ENCODE measurements at regions not wholly inside any gene's neighbourhood (a gene's known extent, or its start where the extent isn't known, plus 50 kb on each side); places are given as distances from the start of the nearest gene placed in this dataset.

DNA sequence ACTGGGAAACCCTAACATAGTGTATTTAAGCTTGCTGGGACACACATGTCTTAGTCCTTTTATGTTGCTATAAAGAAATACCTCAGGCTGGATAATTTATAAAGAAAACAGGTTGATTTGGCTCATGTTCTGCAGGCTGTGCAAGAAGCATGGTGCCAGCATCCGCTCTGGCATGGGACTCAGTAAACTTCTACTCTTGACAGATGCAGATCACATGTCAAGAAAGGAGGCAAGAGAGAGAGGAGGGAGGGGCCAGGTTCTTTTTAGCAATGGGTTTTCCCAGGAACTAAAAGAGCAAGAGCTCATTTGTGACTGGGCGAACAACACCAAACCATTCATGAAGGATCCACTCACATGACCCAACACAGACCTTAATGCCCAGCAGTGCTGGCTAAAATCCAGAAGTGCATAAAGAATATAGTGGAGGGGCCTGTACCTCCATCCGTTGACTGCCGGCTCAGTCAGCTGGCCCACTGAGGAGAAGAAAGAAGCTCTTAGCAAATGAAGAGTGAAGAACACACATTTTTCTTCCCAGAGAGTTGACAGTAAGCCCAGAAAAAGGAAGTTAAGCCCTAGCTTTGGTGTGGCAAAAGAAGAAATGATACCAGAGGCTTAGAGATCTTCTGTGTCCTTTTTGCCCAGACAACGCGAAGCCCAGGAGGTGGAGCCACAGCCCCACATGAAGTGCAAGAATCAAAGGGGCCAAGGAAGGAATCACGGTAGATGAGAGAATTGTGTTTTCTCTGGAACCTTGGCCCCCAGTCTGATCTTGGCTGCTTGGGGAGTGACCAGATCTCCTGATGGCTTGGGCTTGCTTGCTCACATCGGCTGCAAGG lies 183.5 kb upstream of the FAM98A start:
- Histone ChIP-seq H3K27me3 (ENCODE audit: control insufficient read depth in 5 of 5, insufficient read depth in 4 of 5, low read length in 5 of 5) (no peaks in the 10 kb centered on the region), H3K4me1 (ENCODE audit: control insufficient read depth in 5 of 5, insufficient read depth in 5 of 5, low read length in 5 of 5) (no peaks in the 10 kb centered on the region), H3K36me3 (ENCODE audit: control insufficient read depth in 5 of 5, insufficient read depth in 5 of 5, low read length in 5 of 5) (no peaks in the 10 kb centered on the region), H3K27ac (ENCODE audit: low read depth, low read length) (no peak overlapping the region), H3K9me3 (ENCODE audit: control insufficient read depth in 5 of 5, low read length in 5 of 5) (no peaks in the 10 kb centered on the region), H3K4me3 (ENCODE audit: low read depth in 1 of 5, low read length in 5 of 5) (no peak overlapping the region), H3K9ac (ENCODE audit: low read length in 5 of 5) (no peak overlapping the region)

DNA sequence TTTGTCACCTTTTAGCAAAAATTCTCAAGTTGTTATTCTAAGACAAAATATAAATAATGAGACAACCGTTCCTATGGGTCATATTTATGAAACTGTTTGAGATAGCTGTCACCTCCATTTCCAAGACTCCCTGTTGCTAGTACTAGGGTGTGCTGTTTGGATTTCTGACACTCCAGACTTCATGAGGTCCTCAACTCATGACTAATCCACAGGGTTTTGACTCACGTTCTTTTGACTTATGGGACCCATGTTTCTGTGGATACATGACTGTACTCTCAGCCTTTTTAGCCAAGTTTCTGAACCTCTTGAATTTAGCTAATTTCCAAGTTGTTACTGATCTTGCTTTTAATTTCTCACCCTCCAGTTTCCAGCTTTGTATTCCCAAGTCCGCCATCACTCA lies 178.7 kb upstream of the FAM98A start:
- Histone ChIP-seq H3K9ac (ENCODE audit: low read length in 5 of 5) (no peak overlapping the region), H3K4me3 (ENCODE audit: low read depth in 1 of 5, low read length in 5 of 5) (no peak overlapping the region), H3K36me3 (ENCODE audit: control insufficient read depth in 5 of 5, insufficient read depth in 5 of 5, low read length in 5 of 5) (no peaks in the 10 kb centered on the region), H3K27ac (ENCODE audit: low read depth, low read length) (no peak overlapping the region), H3K27me3 (ENCODE audit: control insufficient read depth in 5 of 5, insufficient read depth in 4 of 5, low read length in 5 of 5) (no peaks in the 10 kb centered on the region), H3K9me3 (ENCODE audit: control insufficient read depth in 5 of 5, low read length in 5 of 5) (peaks cover 0 to 2% (median 0%) of the 10 kb centered on the region in 5 donors), H3K4me1 (ENCODE audit: control insufficient read depth in 5 of 5, insufficient read depth in 5 of 5, low read length in 5 of 5) (no peaks in the 10 kb centered on the region)

DNA sequence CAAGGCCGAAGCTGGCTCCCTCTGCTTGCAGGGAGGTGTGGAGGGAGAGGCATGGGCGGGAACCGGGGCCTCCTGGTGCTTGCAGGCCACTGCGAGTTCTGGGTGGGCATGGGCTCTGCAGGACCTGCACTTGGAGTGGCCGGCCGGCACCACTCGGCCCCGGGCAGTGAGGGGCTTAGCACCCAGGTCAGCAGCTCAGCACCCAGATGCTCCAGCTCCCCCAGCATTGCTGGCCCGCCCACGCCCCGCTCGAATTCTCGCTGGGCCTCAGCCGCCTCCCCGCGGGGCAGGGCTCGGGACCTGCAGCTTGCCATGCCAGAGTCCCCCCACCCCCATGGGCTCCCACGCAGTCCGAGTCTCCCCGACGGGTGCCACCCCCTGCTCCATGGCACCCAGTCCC lies 176.2 kb upstream of the FAM98A start:
- H3K4me1 ChIP-seq (ENCODE audit: control insufficient read depth in 5 of 5, insufficient read depth in 5 of 5, low read length in 5 of 5): no peaks in the 10 kb centered on the region
- H3K9me3 ChIP-seq (ENCODE audit: control insufficient read depth in 5 of 5, low read length in 5 of 5): peaks cover 0 to 2% (median 0%) of the 10 kb centered on the region in 5 donors
- no peak overlapping the region for H3K4me3 ChIP-seq (ENCODE audit: low read depth in 1 of 5, low read length in 5 of 5)
- H3K27ac ChIP-seq (ENCODE audit: low read depth, low read length): no peak overlapping the region
- no peaks in the 10 kb centered on the region for H3K36me3 ChIP-seq (ENCODE audit: control insufficient read depth in 5 of 5, insufficient read depth in 5 of 5, low read length in 5 of 5)
- no peak overlapping the region for H3K9ac ChIP-seq (ENCODE audit: low read length in 5 of 5)
- no peaks in the 10 kb centered on the region for H3K27me3 ChIP-seq (ENCODE audit: control insufficient read depth in 5 of 5, insufficient read depth in 4 of 5, low read length in 5 of 5)

DNA sequence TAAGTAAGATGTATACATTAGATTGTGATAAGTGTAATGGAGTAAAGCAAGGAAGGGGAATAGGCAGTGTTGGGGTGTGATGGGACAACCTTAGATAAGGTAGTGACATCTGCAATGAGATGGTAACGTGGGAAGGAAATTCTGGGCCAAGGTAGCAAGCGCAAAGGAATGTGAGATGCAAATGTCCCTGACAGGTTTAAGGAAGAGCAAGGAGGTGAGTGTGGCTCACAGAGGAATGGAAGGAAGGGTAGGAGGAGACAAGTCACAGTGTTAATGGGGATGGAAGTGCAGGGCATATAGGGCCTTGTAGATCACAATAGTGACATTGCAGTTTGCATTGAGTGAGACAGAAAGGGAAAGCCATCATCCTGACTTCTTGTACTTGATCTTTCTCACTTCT lies 170.9 kb upstream of the FAM98A start:
- Histone ChIP-seq H3K9me3 (ENCODE audit: control insufficient read depth in 5 of 5, low read length in 5 of 5) (peaks cover 0 to under 1% (median 0%) of the 10 kb centered on the region in 5 donors), H3K36me3 (ENCODE audit: control insufficient read depth in 5 of 5, insufficient read depth in 5 of 5, low read length in 5 of 5) (no peaks in the 10 kb centered on the region), H3K4me1 (ENCODE audit: control insufficient read depth in 5 of 5, insufficient read depth in 5 of 5, low read length in 5 of 5) (no peaks in the 10 kb centered on the region), H3K27me3 (ENCODE audit: control insufficient read depth in 5 of 5, insufficient read depth in 4 of 5, low read length in 5 of 5) (no peaks in the 10 kb centered on the region), H3K4me3 (ENCODE audit: low read depth in 1 of 5, low read length in 5 of 5) (no peak overlapping the region), H3K27ac (ENCODE audit: low read depth, low read length) (no peak overlapping the region), H3K9ac (ENCODE audit: low read length in 5 of 5) (no peak overlapping the region)

DNA sequence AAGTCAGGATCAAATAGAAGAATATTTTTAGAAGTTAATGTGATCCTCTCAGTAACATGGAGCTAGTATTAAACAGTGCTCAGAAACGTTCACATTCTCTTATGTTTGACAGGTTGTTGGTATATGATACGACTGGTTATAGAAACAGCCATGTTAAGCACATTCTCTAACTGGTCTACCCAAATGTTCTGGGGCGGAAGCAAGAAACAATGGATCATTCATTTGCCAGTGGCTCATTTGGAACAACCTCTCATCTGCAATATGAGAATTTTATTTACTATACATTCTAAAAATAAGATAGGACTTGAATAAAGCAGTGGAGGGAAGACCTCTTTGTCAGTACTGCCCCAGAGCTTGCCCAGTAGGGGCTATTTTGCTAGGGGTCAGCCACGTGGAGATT lies 167.1 kb upstream of the FAM98A start:
- no peaks in the 10 kb centered on the region for H3K9me3 ChIP-seq (ENCODE audit: control insufficient read depth in 5 of 5, low read length in 5 of 5)
- H3K4me1 ChIP-seq (ENCODE audit: control insufficient read depth in 5 of 5, insufficient read depth in 5 of 5, low read length in 5 of 5): no peaks in the 10 kb centered on the region
- H3K27ac ChIP-seq (ENCODE audit: low read depth, low read length): no peak overlapping the region
- H3K4me3 ChIP-seq (ENCODE audit: low read depth in 1 of 5, low read length in 5 of 5): no peak overlapping the region
- no peaks in the 10 kb centered on the region for H3K36me3 ChIP-seq (ENCODE audit: control insufficient read depth in 5 of 5, insufficient read depth in 5 of 5, low read length in 5 of 5)
- H3K9ac ChIP-seq (ENCODE audit: low read length in 5 of 5): no peak overlapping the region
- no peaks in the 10 kb centered on the region for H3K27me3 ChIP-seq (ENCODE audit: control insufficient read depth in 5 of 5, insufficient read depth in 4 of 5, low read length in 5 of 5)

DNA sequence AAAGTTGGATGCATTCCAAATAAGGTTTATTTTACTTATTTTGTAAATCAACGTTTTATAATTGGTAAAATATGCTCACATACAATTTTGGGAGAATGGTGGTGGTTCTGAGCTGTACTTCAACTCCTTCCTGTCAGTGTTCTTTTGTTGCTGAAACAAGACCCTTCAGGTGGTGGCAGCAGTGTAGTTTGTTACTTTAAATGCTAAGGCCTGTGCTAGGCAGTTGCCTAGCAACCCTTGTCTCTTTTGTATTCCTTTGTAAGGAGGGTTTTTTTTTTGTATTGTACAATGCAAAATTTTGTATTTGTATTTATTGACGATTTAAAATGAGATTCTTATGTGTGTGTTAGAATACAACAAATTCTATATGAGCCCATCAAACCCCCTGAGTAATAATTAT lies 166.0 kb upstream of the FAM98A start:
- Histone ChIP-seq H3K4me1 (ENCODE audit: control insufficient read depth in 5 of 5, insufficient read depth in 5 of 5, low read length in 5 of 5) (no peaks in the 10 kb centered on the region), H3K9ac (ENCODE audit: low read length in 5 of 5) (no peak overlapping the region), H3K4me3 (ENCODE audit: low read depth in 1 of 5, low read length in 5 of 5) (no peak overlapping the region), H3K36me3 (ENCODE audit: control insufficient read depth in 5 of 5, insufficient read depth in 5 of 5, low read length in 5 of 5) (no peaks in the 10 kb centered on the region), H3K27me3 (ENCODE audit: control insufficient read depth in 5 of 5, insufficient read depth in 4 of 5, low read length in 5 of 5) (no peaks in the 10 kb centered on the region), H3K27ac (ENCODE audit: low read depth, low read length) (no peak overlapping the region), H3K9me3 (ENCODE audit: control insufficient read depth in 5 of 5, low read length in 5 of 5) (no peaks in the 10 kb centered on the region)

DNA sequence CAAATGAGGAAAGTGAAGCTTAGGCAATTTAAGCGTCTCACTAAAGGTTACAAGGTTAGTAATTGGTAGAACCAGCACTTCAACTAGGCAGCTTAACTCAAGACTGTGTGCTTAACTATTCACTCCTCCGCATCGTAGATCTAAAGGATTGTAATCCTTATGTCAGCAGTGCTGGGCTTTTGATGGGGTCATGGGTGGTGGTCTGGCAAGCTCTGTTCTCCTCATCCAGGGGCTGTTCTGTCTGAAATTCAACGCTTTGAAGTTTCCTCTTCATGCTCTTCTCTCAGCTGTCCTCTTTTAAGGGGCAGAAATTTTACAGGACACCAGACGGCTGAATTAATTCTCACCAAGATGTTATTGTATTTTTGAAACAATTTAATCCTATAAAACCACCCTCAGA lies 165.5 kb upstream of the FAM98A start:
- H3K27ac ChIP-seq (ENCODE audit: low read depth, low read length): no peak overlapping the region
- no peaks in the 10 kb centered on the region for H3K9me3 ChIP-seq (ENCODE audit: control insufficient read depth in 5 of 5, low read length in 5 of 5)
- no peak overlapping the region for H3K4me3 ChIP-seq (ENCODE audit: low read depth in 1 of 5, low read length in 5 of 5)
- H3K9ac ChIP-seq (ENCODE audit: low read length in 5 of 5): no peak overlapping the region
- no peaks in the 10 kb centered on the region for H3K27me3 ChIP-seq (ENCODE audit: control insufficient read depth in 5 of 5, insufficient read depth in 4 of 5, low read length in 5 of 5)
- no peaks in the 10 kb centered on the region for H3K36me3 ChIP-seq (ENCODE audit: control insufficient read depth in 5 of 5, insufficient read depth in 5 of 5, low read length in 5 of 5)
- H3K4me1 ChIP-seq (ENCODE audit: control insufficient read depth in 5 of 5, insufficient read depth in 5 of 5, low read length in 5 of 5): no peaks in the 10 kb centered on the region

DNA sequence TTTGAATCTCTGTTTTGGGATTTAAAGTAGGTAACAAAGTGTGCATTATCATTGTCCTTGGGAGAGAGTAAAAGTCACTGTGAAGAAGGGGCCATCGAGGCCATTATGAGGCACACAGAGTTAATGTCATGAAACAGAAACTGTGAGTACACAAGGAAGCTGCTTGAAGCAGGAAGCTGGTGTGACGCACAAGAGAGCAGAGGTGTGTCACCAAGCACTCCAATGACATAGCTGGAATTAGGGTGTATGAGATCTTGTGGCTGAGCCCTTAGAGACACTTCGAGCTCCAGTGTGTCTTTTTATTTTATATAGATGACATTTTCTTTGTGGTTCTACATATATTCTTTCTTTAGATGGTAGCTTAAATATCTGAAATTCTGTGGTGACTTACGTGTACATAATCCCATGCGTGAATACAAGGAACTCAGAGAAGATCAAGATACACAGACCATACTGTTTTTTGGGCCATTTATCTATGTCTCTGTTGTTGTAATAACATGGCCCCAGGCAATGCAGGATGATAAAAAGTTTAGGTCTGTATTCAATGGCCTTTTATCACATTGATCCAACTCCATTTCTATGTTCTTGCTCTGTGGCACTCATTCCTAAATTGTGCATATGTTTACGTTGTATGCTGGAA lies 164.7 kb upstream of the FAM98A start:
- Histone ChIP-seq H3K4me1 (ENCODE audit: control insufficient read depth in 5 of 5, insufficient read depth in 5 of 5, low read length in 5 of 5) (no peaks in the 10 kb centered on the region), H3K9me3 (ENCODE audit: control insufficient read depth in 5 of 5, low read length in 5 of 5) (peaks cover 0 to 4% (median 3%) of the 10 kb centered on the region in 5 donors), H3K27ac (ENCODE audit: low read depth, low read length) (no peak overlapping the region)

DNA sequence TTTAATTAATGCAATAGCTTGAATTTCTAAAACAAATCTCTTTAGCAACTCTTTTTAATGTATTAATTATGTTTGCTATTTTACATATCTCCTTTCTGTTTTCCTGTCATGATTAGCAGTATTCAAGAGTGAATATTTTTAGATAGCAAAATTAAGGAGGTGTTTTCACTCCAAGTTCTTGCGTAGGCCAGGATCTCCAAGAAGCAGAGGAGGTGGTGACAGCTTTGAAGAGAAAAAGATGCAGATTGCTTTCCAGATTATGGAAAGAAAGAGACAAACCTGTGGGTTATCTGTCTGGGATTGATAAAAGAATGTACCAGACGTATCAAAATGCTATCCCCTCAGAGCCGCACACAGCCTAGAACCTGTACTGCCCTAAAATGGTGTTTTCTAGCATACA lies 163.5 kb upstream of the FAM98A start:
- Histone ChIP-seq H3K27me3 (ENCODE audit: control insufficient read depth in 5 of 5, insufficient read depth in 4 of 5, low read length in 5 of 5) (no peaks in the 10 kb centered on the region), H3K27ac (ENCODE audit: low read depth, low read length) (no peak overlapping the region), H3K4me3 (ENCODE audit: low read depth in 1 of 5, low read length in 5 of 5) (no peak overlapping the region), H3K36me3 (ENCODE audit: control insufficient read depth in 5 of 5, insufficient read depth in 5 of 5, low read length in 5 of 5) (no peaks in the 10 kb centered on the region), H3K4me1 (ENCODE audit: control insufficient read depth in 5 of 5, insufficient read depth in 5 of 5, low read length in 5 of 5) (no peaks in the 10 kb centered on the region), H3K9ac (ENCODE audit: low read length in 5 of 5) (no peak overlapping the region), H3K9me3 (ENCODE audit: control insufficient read depth in 5 of 5, low read length in 5 of 5) (peaks cover 0 to 4% (median 3%) of the 10 kb centered on the region in 5 donors)

More for the DNA sequence above, 164.7 kb upstream of the FAM98A start:
- Histone ChIP-seq H3K9ac (ENCODE audit: low read length in 5 of 5) (no peak overlapping the region), H3K27me3 (ENCODE audit: control insufficient read depth in 5 of 5, insufficient read depth in 4 of 5, low read length in 5 of 5) (no peaks in the 10 kb centered on the region), H3K36me3 (ENCODE audit: control insufficient read depth in 5 of 5, insufficient read depth in 5 of 5, low read length in 5 of 5) (no peaks in the 10 kb centered on the region), H3K4me3 (ENCODE audit: low read depth in 1 of 5, low read length in 5 of 5) (no peak overlapping the region)

DNA sequence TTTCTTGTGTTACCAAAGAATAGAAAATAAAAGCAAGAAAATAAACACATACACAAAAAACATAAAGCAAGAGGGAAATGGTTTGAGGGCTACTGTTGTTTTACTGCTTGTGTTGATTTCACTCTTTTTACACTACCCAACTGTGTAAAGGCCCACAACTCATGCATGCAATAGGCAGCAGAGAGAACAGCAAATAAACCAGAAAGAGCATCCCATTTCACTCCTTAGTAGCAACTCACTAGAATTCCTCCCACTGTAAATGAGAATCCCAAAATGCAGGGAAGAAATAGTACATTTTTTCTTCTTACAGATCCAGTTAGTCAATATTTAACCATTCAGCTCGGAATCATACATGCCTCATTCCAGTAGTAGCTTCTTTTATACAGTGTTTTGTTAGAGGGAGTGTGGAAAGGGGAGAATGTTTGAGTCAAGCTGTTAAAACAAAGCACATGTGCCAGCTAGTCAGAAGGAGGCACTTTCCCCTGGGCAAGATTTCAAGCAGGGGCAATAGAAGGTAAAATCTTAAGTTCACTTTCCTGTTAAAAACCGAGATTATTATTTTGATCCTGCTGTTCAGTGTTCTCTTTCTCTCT lies 147.2 kb upstream of the FAM98A start:
- Histone ChIP-seq H3K36me3 (ENCODE audit: control insufficient read depth in 5 of 5, insufficient read depth in 5 of 5, low read length in 5 of 5) (no peaks in the 10 kb centered on the region), H3K9ac (ENCODE audit: low read length in 5 of 5) (no peak overlapping the region)

More for the DNA sequence above, 147.2 kb upstream of the FAM98A start:
- H3K9me3 ChIP-seq (ENCODE audit: control insufficient read depth in 5 of 5, low read length in 5 of 5): peaks cover 0 to 11% (median 3%) of the 10 kb centered on the region in 5 donors
- H3K4me3 ChIP-seq (ENCODE audit: low read depth in 1 of 5, low read length in 5 of 5): no peak overlapping the region
- no peak overlapping the region for H3K27ac ChIP-seq (ENCODE audit: low read depth, low read length)
- no peaks in the 10 kb centered on the region for H3K4me1 ChIP-seq (ENCODE audit: control insufficient read depth in 5 of 5, insufficient read depth in 5 of 5, low read length in 5 of 5)
- no peaks in the 10 kb centered on the region for H3K27me3 ChIP-seq (ENCODE audit: control insufficient read depth in 5 of 5, insufficient read depth in 4 of 5, low read length in 5 of 5)

Data from subcutaneous abdominal adipose tissue (tissue), 5 donors.